ENCODE measurements at regions not wholly inside any gene's neighbourhood (a gene's known extent, or its start where the extent isn't known, plus 50 kb on each side); places are given as distances from the start of the nearest gene placed in this dataset.

DNA sequence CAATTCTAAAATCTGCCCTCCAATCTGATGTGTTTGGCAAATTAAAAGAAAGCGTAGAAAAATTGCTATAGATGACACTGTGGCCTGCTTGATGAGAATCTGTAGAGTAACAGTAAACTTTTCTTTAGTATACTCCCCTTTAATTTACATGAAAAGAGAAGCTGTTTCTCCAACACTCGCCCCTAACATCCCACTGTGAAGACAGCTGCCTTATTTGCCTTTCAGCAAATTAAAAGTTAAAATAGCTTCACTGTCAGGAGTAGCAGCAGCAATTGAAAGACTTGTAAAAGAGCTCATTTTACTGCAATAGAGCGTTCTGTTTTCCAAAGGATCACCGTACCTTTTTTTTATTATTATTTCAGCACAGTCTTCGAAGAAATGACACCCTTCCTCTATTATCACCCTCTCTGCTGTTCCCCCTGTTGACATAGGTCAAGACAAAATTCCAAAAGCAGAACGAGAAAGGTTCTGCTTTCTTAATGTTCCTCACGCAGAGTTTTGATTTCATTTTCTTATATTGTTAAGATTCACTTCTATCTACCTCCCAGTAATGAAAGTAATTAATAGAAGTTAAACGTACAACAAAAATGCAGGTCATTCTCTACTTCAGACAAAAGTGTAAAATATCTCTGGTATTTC, 153.5 kb upstream of the USP15 start:
- H3K4me2 ChIP-seq (ENCODE audit: low read depth, low read length, poor library complexity, severe bottlenecking): no peak overlapping the region
- no peaks in the 10 kb centered on the region for H3F3A ChIP-seq (ENCODE audit: insufficient read depth)
- no peaks in the 10 kb centered on the region for H3K9me3 ChIP-seq (ENCODE audit: insufficient read depth, low read length)
- H2AFZ ChIP-seq (ENCODE audit: low read depth, low read length, severe bottlenecking): no peak overlapping the region
- TF ChIP-seq EZH2phosphoT487 (conservative IDR thresholded peaks at IDR 0.05; ENCODE audit: low read length): no peak
- no peak for TF ChIP-seq CTCF (IDR thresholded peaks at IDR 0.05; ENCODE audit: insufficient read depth, low read length, poor library complexity, severe bottlenecking)
- H3K9ac ChIP-seq (ENCODE audit: low read length): no peak overlapping the region
- H4K20me1 ChIP-seq (ENCODE audit: low read depth, low read length): no peaks in the 10 kb centered on the region
- no peak overlapping the region for H3K4me3 ChIP-seq (ENCODE audit: insufficient read depth, low read length, poor library complexity, severe bottlenecking)
- H3K79me2 ChIP-seq (ENCODE audit: insufficient read depth, low read length): no peaks in the 10 kb centered on the region
- H3K9me2 ChIP-seq (replicated peaks; ENCODE audit: insufficient read depth, low read length): no peaks in the 10 kb centered on the region
- no peaks in the 10 kb centered on the region for H3K27me3 ChIP-seq (ENCODE audit: low read length)
- H3K36me3 ChIP-seq (ENCODE audit: low read length): no peaks in the 10 kb centered on the region
- H3K27ac ChIP-seq (ENCODE audit: low read depth, low read length): no peak overlapping the region

- Histone ChIP-seq H2AFZ (ENCODE audit: low read depth, low read length, severe bottlenecking) (no peak overlapping the region), H3K4me3 (ENCODE audit: insufficient read depth, low read length, poor library complexity, severe bottlenecking) (no peak overlapping the region)
Measured at GRCh38 chr12:62113366-62114011, 146.7 kb upstream of the USP15 start.

GRCh38 chr12:62116986-62117385, 143.2 kb upstream of the USP15 start:
- Histone ChIP-seq H3K9me3 (ENCODE audit: insufficient read depth, low read length) (no peaks in the 10 kb centered on the region), H3K27me3 (ENCODE audit: low read length) (no peaks in the 10 kb centered on the region), H3K79me2 (ENCODE audit: insufficient read depth, low read length) (no peaks in the 10 kb centered on the region), H3K36me3 (ENCODE audit: low read length) (no peaks in the 10 kb centered on the region), H4K20me1 (ENCODE audit: low read depth, low read length) (no peaks in the 10 kb centered on the region), H3K27ac (ENCODE audit: low read depth, low read length) (no peak overlapping the region), H3F3A (ENCODE audit: insufficient read depth) (no peaks in the 10 kb centered on the region), H3K9ac (ENCODE audit: low read length) (no peak overlapping the region), H3K9me2 (replicated peaks; ENCODE audit: insufficient read depth, low read length) (no peaks in the 10 kb centered on the region), H2AFZ (ENCODE audit: low read depth, low read length, severe bottlenecking) (no peak overlapping the region), H3K4me3 (ENCODE audit: insufficient read depth, low read length, poor library complexity, severe bottlenecking) (no peak overlapping the region), H3K4me2 (ENCODE audit: low read depth, low read length, poor library complexity, severe bottlenecking) (no peak overlapping the region)
- TF ChIP-seq EZH2phosphoT487 (conservative IDR thresholded peaks at IDR 0.05; ENCODE audit: low read length) (no peak), CTCF (IDR thresholded peaks at IDR 0.05; ENCODE audit: insufficient read depth, low read length, poor library complexity, severe bottlenecking) (no peak)

More at GRCh38 chr12:62113366-62114011, 146.7 kb upstream of the USP15 start:
- H3K9ac ChIP-seq (ENCODE audit: low read length): no peak overlapping the region
- H3K79me2 ChIP-seq (ENCODE audit: insufficient read depth, low read length): no peaks in the 10 kb centered on the region
- H3K36me3 ChIP-seq (ENCODE audit: low read length): no peaks in the 10 kb centered on the region
- no peak overlapping the region for H3K4me2 ChIP-seq (ENCODE audit: low read depth, low read length, poor library complexity, severe bottlenecking)
- H3K27ac ChIP-seq (ENCODE audit: low read depth, low read length): no peak overlapping the region
- H3K9me3 ChIP-seq (ENCODE audit: insufficient read depth, low read length): no peaks in the 10 kb centered on the region
- no peaks in the 10 kb centered on the region for H3K9me2 ChIP-seq (replicated peaks; ENCODE audit: insufficient read depth, low read length)
- H4K20me1 ChIP-seq (ENCODE audit: low read depth, low read length): no peaks in the 10 kb centered on the region
- H3K27me3 ChIP-seq (ENCODE audit: low read length): no peaks in the 10 kb centered on the region
- H3F3A ChIP-seq (ENCODE audit: insufficient read depth): no peaks in the 10 kb centered on the region
- TF ChIP-seq CTCF (IDR thresholded peaks at IDR 0.05; ENCODE audit: insufficient read depth, low read length, poor library complexity, severe bottlenecking) (no peak), EZH2phosphoT487 (conservative IDR thresholded peaks at IDR 0.05; ENCODE audit: low read length) (no peak)
